K562 (cell line): ENCODE measurements at regions not wholly inside any gene's neighbourhood (a gene's known extent, or its start where the extent isn't known, plus 50 kb on each side); places are given as distances from the start of the nearest gene placed in this dataset.

Experiments used
- ATAC-seq: fragments of 200-7000 bp; cut with Tn5 transposase; 3 replicates; pipeline ENCODE4 v1.9.1; 2020; ENCODE audit warnings: moderate library complexity
- BruUV-seq: library from RNA; stranded (reverse); fragments of 400-500 nt; replicated peaks from 2 replicates; lab custom pipeline; 2021; lab: Mats Ljungman, UMichigan
- CTCF ChIA-PET: fragments of 300-600 bp; formaldehyde crosslinking; extraction: SDS; loops from one replicate; lab custom pipeline; 2021; ENCODE audit warnings: low intra/inter-chr PET ratio; lab: Yijun Ruan, JAX
- POLR2A ChIA-PET: fragments of 300-600, 350-650 bp; sonication (Branson Sonifier 250); formaldehyde crosslinking; extraction: SDS; loops from one replicate; lab custom pipeline; 2021; ENCODE audit warnings: antibody characterized with exemption, inconsistent platforms; lab: Yijun Ruan, JAX
- DNase-seq, 4 experiments: peaks; one replicate each; pipeline versions ENCODE4 v3.0.0 to v3.0.0-alpha.2; 2011 to 2018; ENCODE audit warnings: low spot score in 3 of 4, mixed read lengths in 3 of 4; ENCODE audit errors: extremely low read depth in 1 of 4
- FAIRE-seq: peaks from 2 replicates; lab custom pipeline; 2011; peaks lifted over from hg19 to GRCh38; lab: Jason Lieb, UNC
- H2AFZ ChIP-seq: 2 replicates; pipeline ENCODE4 v1.6.0; 2011; ENCODE audit warnings: low read depth, low read length, control low read depth, inconsistent platforms
- H3K27ac ChIP-seq: fragments of 200-600 bp; 3 replicates; pipeline ENCODE4 v1.8.0; 2011; ENCODE audit warnings: low read depth, mild to moderate bottlenecking, control low read depth, inconsistent platforms, low read length, moderate library complexity, mixed read lengths; ENCODE audit errors: extremely low read depth
- H3K27me3 ChIP-seq, 2 experiments: fragments of 300-600 bp in 1 of 2; 2 replicates in 1 of 2; 3 replicates in 1 of 2; pipeline versions ENCODE4 v1.6.0 to v1.8.0; 2011; ENCODE audit warnings: inconsistent platforms in 2 of 2, low read length in 2 of 2, mild to moderate bottlenecking in 1 of 2, mixed read lengths in 1 of 2, moderate library complexity in 1 of 2; ENCODE audit not compliant: control insufficient read depth in 2 of 2, insufficient read depth in 2 of 2
- H3K36me3 ChIP-seq: fragments of 300-600 bp; 3 replicates; pipeline ENCODE4 v1.8.0; 2011; ENCODE audit warnings: mild to moderate bottlenecking, low read length, inconsistent platforms; ENCODE audit not compliant: control insufficient read depth, insufficient read depth
- H3K4me1 ChIP-seq, 2 experiments: fragments of 200-600 bp in 1 of 2; replicated peaks in 1 of 2; 2 replicates in 1 of 2; 3 replicates in 1 of 2; pipeline versions ENCODE4 v1.5.1 to v1.8.0; 2011; ENCODE audit warnings: inconsistent platforms in 2 of 2, low read length in 2 of 2, mild to moderate bottlenecking in 1 of 2, mixed read lengths in 1 of 2, moderate library complexity in 1 of 2; ENCODE audit not compliant: control insufficient read depth in 2 of 2, insufficient read depth in 2 of 2
- H3K4me2 ChIP-seq: 2 replicates; pipeline ENCODE4 v1.6.1; 2011; ENCODE audit warnings: low read length, control low read depth, inconsistent platforms, mixed read lengths; ENCODE audit not compliant: insufficient read depth
- H3K4me3 ChIP-seq: fragments of 200-600 bp; sonication (generic), shearing (Covaris generic); 2 replicates; pipeline ENCODE4 v1.5.1; 2016; ENCODE audit warnings: control low read depth, inconsistent platforms
- H3K79me2 ChIP-seq: fragments of 200-600 bp; 3 replicates; pipeline ENCODE4 v1.8.0; 2011; ENCODE audit warnings: low read length, inconsistent platforms; ENCODE audit not compliant: control insufficient read depth, insufficient read depth
- H3K9ac ChIP-seq, 2 experiments: 2 replicates each; pipeline versions ENCODE4 v1.6.0 to v1.6.1; 2011; ENCODE audit warnings: low read depth in 2 of 2, low read length in 2 of 2, control low read depth in 1 of 2, inconsistent platforms in 1 of 2, mild to moderate bottlenecking in 1 of 2, mixed read lengths in 1 of 2; ENCODE audit not compliant: insufficient read depth in 1 of 2
- H3K9me1 ChIP-seq: one replicate; pipeline ENCODE4 v1.6.0; 2011; ENCODE audit warnings: inconsistent platforms, mild to moderate bottlenecking, low read length, moderate library complexity; ENCODE audit not compliant: control insufficient read depth, insufficient read depth
- H3K9me3 ChIP-seq: replicated peaks from 2 replicates; pipeline ENCODE4 v1.5.1; 2011; ENCODE audit warnings: low read depth, low read length, inconsistent platforms; ENCODE audit not compliant: control insufficient read depth, insufficient read depth
- H4K20me1 ChIP-seq: replicated peaks from 2 replicates; pipeline ENCODE4 v1.6.1; 2011; ENCODE audit warnings: low read length, inconsistent platforms, mixed read lengths; ENCODE audit not compliant: control insufficient read depth, insufficient read depth
- ARHGAP35 ChIP-seq: fragments of 450-650 bp; IDR thresholded peaks from 2 replicates; pipeline ENCODE4 v1.6.1; 2018; ENCODE audit not compliant: partially characterized antibody
- CREBBP ChIP-seq: IDR thresholded peaks from one replicate; pipeline ENCODE4 v1.6.1; 2012; ENCODE audit warnings: low read depth, mild to moderate bottlenecking, control low read depth, inconsistent platforms, low read length
- DPF2 ChIP-seq: fragments of 450-650 bp; IDR thresholded peaks from 2 replicates; pipeline ENCODE4 v1.6.1; 2016
- LARP7 ChIP-seq: fragments of 450-650 bp; IDR thresholded peaks from 2 replicates; pipeline ENCODE4 v1.6.1; 2016
- MAFF ChIP-seq: IDR thresholded peaks from 2 replicates; pipeline ENCODE4 v1.6.1; 2012; ENCODE audit warnings: low read length, improper control_type of control experiment
- PRDM10 ChIP-seq: fragments of 450-650 bp; IDR thresholded peaks from 2 replicates; pipeline ENCODE4 v1.6.1; 2018; ENCODE audit not compliant: partially characterized antibody
- PRPF4 ChIP-seq: fragments of 200-400 bp; formaldehyde crosslinking; IDR thresholded peaks from one replicate; pipeline ENCODE4 v1.6.1; 2017; ENCODE audit warnings: low read length, low read depth, mild to moderate bottlenecking; ENCODE audit not compliant: insufficient read depth, poor library complexity, severe bottlenecking
- RBFOX2 ChIP-seq: fragments of 200-400 bp; formaldehyde crosslinking; IDR thresholded peaks from 2 replicates; pipeline ENCODE4 v1.6.1; 2017; ENCODE audit warnings: low read depth, mild to moderate bottlenecking, low read length, moderate library complexity
- SETDB1 ChIP-seq: IDR thresholded peaks from one replicate; pipeline ENCODE4 v1.6.1; 2012; ENCODE audit warnings: low read length, control low read depth, inconsistent platforms
- SMC3 ChIP-seq: conservative IDR thresholded peaks from 2 replicates; pipeline ENCODE4 v1.6.1; 2011; ENCODE audit warnings: low read depth, low read length, improper control_type of control experiment; ENCODE audit not compliant: insufficient read depth
- WHSC1 ChIP-seq: IDR thresholded peaks from one replicate; pipeline ENCODE4 v1.6.1; 2012; ENCODE audit warnings: low read length, control low read depth, inconsistent platforms
- ZBTB8A ChIP-seq: fragments of 450-650 bp; IDR thresholded peaks from 2 replicates; pipeline ENCODE4 v1.6.1; 2018; ENCODE audit warnings: mild to moderate bottlenecking, moderate library complexity; ENCODE audit not compliant: partially characterized antibody
- ZNF134 ChIP-seq: fragments of 250-450 bp; sonication (Bioruptor Pico); conservative IDR thresholded peaks from 2 replicates; pipeline ENCODE4 v1.4.0; 2020
- ZNF384 ChIP-seq: IDR thresholded peaks from 2 replicates; pipeline ENCODE4 v1.6.1; 2012; ENCODE audit warnings: low read depth, low read length, improper control_type of control experiment
- ZNF584 ChIP-seq: fragments of 200-800 bp; sonication (Bioruptor generic); IDR thresholded peaks from 2 replicates; pipeline ENCODE4 v1.6.1; 2016; ENCODE audit warnings: low read depth, mild to moderate bottlenecking, missing genetic modification characterization, missing compliant biosample characterization
- WGBS: fragments of 100-300 bp; shearing (Covaris generic); methylation state at CpG from one replicate; pipeline ENCODE4 v1.1.6; 2016; ENCODE audit warnings: low coverage, mixed read lengths; ENCODE audit not compliant: insufficient coverage; ENCODE audit errors: missing lambda C conversion rate; 5-methylcytosine and 5-hydroxymethylcytosine counted together
- in situ Hi-C: fragments of 300-500 bp; cut with MboI; formaldehyde crosslinking; loops from 4 replicates; pipeline ENCODE4 v1.15.0; 2018; ENCODE audit warnings: inconsistent platforms, mixed read lengths
- intact Hi-C: fragments of 100-400 bp; cut with micrococcal nuclease; formaldehyde crosslinking; loops from 2 replicates; pipeline ENCODE4 v1.14.2; 2022
- TF ChIP-seq, protein P1 (sequence below), 2 experiments: fragments of 450-650 bp; IDR thresholded peaks; 2 replicates each; pipeline ENCODE4 v1.6.1; 2016

DNA sequence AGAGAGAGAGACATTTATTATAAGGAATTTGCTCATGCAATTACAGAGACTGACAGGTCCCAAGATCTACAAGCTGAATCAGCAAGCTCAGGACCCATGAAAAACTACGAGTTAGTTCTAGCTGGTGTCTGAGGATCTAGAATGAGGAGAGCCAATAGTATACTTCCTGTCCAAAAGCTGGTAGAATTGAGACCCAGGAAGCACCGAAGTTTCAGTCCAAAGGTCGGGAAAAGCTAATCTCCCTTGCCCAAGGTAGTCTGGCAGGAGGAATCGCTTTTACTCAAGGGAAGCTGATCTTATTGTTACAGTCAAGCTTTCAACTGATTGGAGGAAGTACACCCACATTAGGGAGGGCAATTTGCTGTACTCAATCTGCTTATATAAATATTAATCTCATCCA is 389.6 kb downstream of the ADCYAP1 start:
- Histone ChIP-seq H3K9ac (no peak overlapping the region), H3K4me1 (no peaks in the 10 kb centered on the region), H3K4me3 (no peak overlapping the region), H3K27ac (no peak overlapping the region), H3K27me3 (no peaks in the 10 kb centered on the region), H2AFZ (no peak overlapping the region), H3K9me1 (no peaks in the 10 kb centered on the region), H3K79me2 (no peaks in the 10 kb centered on the region), H4K20me1 (no peaks in the 10 kb centered on the region), H3K36me3 (peaks cover 4% of the 10 kb centered on the region; the same call in 1 of the 3 replicates), H3K4me2 (no peak overlapping the region), H3K9me3 (no peaks in the 10 kb centered on the region)
- 85% methylated on average over 4 of the region's 4 CpGs for WGBS
- FAIRE-seq (peak; percentile 57), DNase-seq (no peak), ATAC-seq (no peak)
- ChIA-PET POLR2A (interaction anchor here (0.9 kb wide), 1 partner anchor 12 kb away, joined by 3 read pairs; no protein-coding TSS in a partner anchor), CTCF (no interaction called here)
- intact Hi-C loops (no loop called here), in situ Hi-C loops (no loop called here)
- no TSS peak for BruUV-seq
- TF ChIP-seq CREBBP: no peak
- TF ChIP-seq ZNF584 (CRISPR knock-in tag): no peak
- TF ChIP-seq ZBTB8A: no peak
- no peak for TF ChIP-seq ZNF384
- no peak for TF ChIP-seq PRPF4
- TF ChIP-seq, protein P1, sequence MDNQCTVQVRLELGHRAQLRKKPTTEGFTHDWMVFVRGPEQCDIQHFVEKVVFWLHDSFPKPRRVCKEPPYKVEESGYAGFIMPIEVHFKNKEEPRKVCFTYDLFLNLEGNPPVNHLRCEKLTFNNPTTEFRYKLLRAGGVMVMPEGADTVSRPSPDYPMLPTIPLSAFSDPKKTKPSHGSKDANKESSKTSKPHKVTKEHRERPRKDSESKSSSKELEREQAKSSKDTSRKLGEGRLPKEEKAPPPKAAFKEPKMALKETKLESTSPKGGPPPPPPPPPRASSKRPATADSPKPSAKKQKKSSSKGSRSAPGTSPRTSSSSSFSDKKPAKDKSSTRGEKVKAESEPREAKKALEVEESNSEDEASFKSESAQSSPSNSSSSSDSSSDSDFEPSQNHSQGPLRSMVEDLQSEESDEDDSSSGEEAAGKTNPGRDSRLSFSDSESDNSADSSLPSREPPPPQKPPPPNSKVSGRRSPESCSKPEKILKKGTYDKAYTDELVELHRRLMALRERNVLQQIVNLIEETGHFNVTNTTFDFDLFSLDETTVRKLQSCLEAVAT (IDR thresholded peaks at IDR 0.05): no peak
- TF ChIP-seq SMC3: no peak
- no peak for TF ChIP-seq PRDM10
- TF ChIP-seq LARP7: no peak
- TF ChIP-seq MAFF: no peak
- TF ChIP-seq DPF2: no peak
- TF ChIP-seq RBFOX2: no peak
- no peak for TF ChIP-seq SETDB1
- no peak for TF ChIP-seq ZNF134 (CRISPR knock-in tag)
- TF ChIP-seq WHSC1: no peak
- no peak for TF ChIP-seq ARHGAP35
